ENCODE measurements at regions not wholly inside any gene's neighbourhood (a gene's known extent, or its start where the extent isn't known, plus 50 kb on each side); places are given as distances from the start of the nearest gene placed in this dataset.

GRCh38 chr2:200136655-200137054, 169.8 kb upstream of the SPATS2L start:
- no peak for TF ChIP-seq POLR2A (IDR thresholded peaks at IDR 0.05)
- TF ChIP-seq POLR2AphosphoS5 (IDR thresholded peaks at IDR 0.05): no peak
